Skeletal muscle tissue (tissue), 3 donors: ENCODE measurements at regions not wholly inside any gene's neighbourhood (a gene's known extent, or its start where the extent isn't known, plus 50 kb on each side); places are given as distances from the start of the nearest gene placed in this dataset.

Experiments used
- H3K27ac ChIP-seq: one replicate; pipeline ENCODE4 v1.7.0; 2013; ENCODE audit warnings: mild to moderate bottlenecking, low read depth, low read length, inconsistent platforms
- H3K27me3 ChIP-seq, 3 donors: one replicate each; pipeline ENCODE4 v1.7.0; 2013; ENCODE audit warnings: low read length in 3 of 3; ENCODE audit not compliant: control insufficient read depth in 3 of 3, insufficient read depth in 3 of 3
- H3K36me3 ChIP-seq, 3 donors: one replicate each; pipeline ENCODE4 v1.7.0; 2013; ENCODE audit warnings: low read length in 3 of 3; ENCODE audit not compliant: control insufficient read depth in 3 of 3, insufficient read depth in 3 of 3
- H3K4me1 ChIP-seq, 3 donors: one replicate each; pipeline ENCODE4 v1.7.0; 2013; ENCODE audit warnings: low read length in 3 of 3, mild to moderate bottlenecking in 3 of 3; ENCODE audit not compliant: control insufficient read depth in 3 of 3, insufficient read depth in 3 of 3
- H3K4me3 ChIP-seq, 3 donors: one replicate each; pipeline ENCODE4 v1.7.0; 2013; ENCODE audit warnings: low read length in 3 of 3
- H3K9ac ChIP-seq, 3 donors: one replicate each; pipeline ENCODE4 v1.7.0; 2013; ENCODE audit warnings: low read length in 3 of 3, mild to moderate bottlenecking in 3 of 3, moderate library complexity in 2 of 3, low read depth in 1 of 3
- H3K9me3 ChIP-seq, 3 donors: one replicate each; pipeline ENCODE4 v1.7.0; 2013; ENCODE audit warnings: low read length in 3 of 3; ENCODE audit not compliant: control insufficient read depth in 3 of 3
- donor health status: Osteomylitis.

- Histone ChIP-seq H3K36me3 (no peaks in the 10 kb centered on the region), H3K9ac (no peak overlapping the region), H3K4me1 (no peaks in the 10 kb centered on the region), H3K27me3 (no peaks in the 10 kb centered on the region), H3K4me3 (no peak overlapping the region), H3K9me3 (peaks cover 0 to under 1% (median 0%) of the 10 kb centered on the region in 3 donors), H3K27ac (no peak overlapping the region)
Measured at GRCh38 chr16:82530883-82531282, 95.9 kb upstream of the CDH13 start.

DNA sequence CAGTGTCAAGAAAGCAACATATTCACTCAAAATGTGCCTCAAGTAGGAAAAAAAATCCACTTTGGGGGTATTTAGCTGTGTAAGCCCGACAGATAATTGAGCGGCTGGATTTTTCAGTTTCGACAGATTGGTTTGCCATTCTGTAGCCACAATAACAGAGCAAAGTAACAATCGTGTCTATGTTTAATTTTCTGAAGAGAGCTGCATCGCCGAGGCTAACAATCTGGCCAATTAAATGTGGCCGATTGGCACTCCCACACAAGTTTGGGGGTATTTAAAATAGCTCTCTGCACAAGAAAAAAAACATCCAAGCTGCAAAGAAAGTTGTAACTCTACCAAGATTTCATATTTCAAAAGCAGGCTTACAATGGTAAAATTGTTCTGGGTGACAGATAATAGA lies 99.7 kb upstream of the CDH13 start:
- H3K4me1 ChIP-seq = no peaks in the 10 kb centered on the region
- H3K9ac ChIP-seq = no peak overlapping the region
- H3K27ac ChIP-seq = no peak overlapping the region
- H3K4me3 ChIP-seq = no peak overlapping the region
- no peaks in the 10 kb centered on the region for H3K36me3 ChIP-seq
- peaks cover 0 to 4% (median 0%) of the 10 kb centered on the region in 3 donors for H3K9me3 ChIP-seq
- H3K27me3 ChIP-seq = no peaks in the 10 kb centered on the region

DNA sequence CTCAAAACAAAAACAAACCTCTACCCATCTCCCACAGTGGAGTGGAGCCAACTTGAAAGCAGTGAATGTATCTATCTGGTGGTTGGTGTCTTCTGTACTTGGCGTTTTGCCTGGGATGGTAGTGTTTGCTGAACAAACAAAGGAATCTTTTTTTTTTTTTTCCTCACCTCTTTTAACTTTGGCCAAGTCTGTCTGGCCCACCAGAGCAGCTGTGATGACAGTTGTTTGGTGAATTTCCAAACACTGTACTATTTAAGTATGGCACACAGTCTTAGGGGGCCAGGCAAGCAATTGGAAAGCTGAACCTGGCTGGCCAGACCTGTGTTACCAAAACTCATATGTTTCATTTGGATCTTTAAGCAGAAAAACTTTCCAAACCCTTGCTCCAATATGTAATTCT lies 101.8 kb upstream of the CDH13 start:
- Histone ChIP-seq H3K4me1 (no peaks in the 10 kb centered on the region), H3K9me3 (peaks cover 0 to 4% (median 0%) of the 10 kb centered on the region in 3 donors), H3K9ac (no peak overlapping the region), H3K27me3 (no peaks in the 10 kb centered on the region), H3K27ac (no peak overlapping the region), H3K36me3 (no peaks in the 10 kb centered on the region), H3K4me3 (no peak overlapping the region)

DNA sequence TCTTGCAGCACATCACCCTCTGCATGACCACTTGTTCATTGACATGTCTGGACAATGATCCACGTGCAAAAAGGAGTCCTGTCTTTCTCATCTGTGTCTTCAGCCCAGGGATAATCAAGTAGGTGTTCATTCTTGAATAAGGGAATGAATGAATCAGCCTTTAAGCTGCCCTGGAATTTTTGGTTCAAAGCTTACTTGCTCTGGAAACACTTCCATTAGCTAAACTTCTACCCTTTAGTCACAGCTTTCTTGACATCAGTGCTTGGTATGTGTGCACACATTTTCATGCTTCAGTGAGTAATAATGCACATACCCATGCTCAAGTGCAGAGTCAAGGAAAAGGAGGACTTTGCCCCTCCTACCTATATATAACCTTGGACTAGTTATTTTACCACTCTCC lies 103.0 kb upstream of the CDH13 start:
- peaks cover 0 to 4% (median 0%) of the 10 kb centered on the region in 3 donors for H3K9me3 ChIP-seq
- no peaks in the 10 kb centered on the region for H3K4me1 ChIP-seq
- no peak overlapping the region for H3K27ac ChIP-seq
- no peak overlapping the region for H3K9ac ChIP-seq
- H3K36me3 ChIP-seq = no peaks in the 10 kb centered on the region
- no peak overlapping the region for H3K4me3 ChIP-seq
- H3K27me3 ChIP-seq = no peaks in the 10 kb centered on the region

- H3K4me3 ChIP-seq = no peak overlapping the region
- no peaks in the 10 kb centered on the region for H3K4me1 ChIP-seq
- no peak overlapping the region for H3K9ac ChIP-seq
- H3K27me3 ChIP-seq = no peaks in the 10 kb centered on the region
- H3K27ac ChIP-seq = no peak overlapping the region
- no peaks in the 10 kb centered on the region for H3K36me3 ChIP-seq
- H3K9me3 ChIP-seq = peaks cover 0 to 4% (median 0%) of the 10 kb centered on the region in 3 donors
Measured at GRCh38 chr16:82522026-82522425, 104.7 kb upstream of the CDH13 start.

DNA sequence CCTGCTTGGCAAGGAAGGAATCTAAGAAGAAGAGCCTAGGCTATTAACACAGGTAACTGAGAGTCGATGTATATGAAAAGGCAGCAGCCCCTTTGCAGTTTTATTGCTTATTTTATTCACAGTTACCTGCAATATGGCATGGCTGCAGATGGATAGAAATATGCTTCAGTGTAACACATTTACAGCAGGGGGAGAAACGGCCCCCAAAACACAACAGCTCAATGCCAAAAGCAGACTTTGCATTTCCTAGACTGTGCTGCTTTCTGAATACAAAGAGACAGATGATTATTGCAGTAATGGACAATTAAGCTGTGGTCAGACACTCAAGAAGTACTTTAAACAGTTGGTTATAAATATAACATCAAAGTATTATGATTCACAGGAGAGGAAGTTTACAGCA lies 108.0 kb upstream of the CDH13 start:
- Histone ChIP-seq H3K4me1 (no peaks in the 10 kb centered on the region), H3K4me3 (no peak overlapping the region), H3K36me3 (no peaks in the 10 kb centered on the region), H3K27ac (no peak overlapping the region), H3K9me3 (no peaks in the 10 kb centered on the region), H3K9ac (no peak overlapping the region), H3K27me3 (no peaks in the 10 kb centered on the region)

DNA sequence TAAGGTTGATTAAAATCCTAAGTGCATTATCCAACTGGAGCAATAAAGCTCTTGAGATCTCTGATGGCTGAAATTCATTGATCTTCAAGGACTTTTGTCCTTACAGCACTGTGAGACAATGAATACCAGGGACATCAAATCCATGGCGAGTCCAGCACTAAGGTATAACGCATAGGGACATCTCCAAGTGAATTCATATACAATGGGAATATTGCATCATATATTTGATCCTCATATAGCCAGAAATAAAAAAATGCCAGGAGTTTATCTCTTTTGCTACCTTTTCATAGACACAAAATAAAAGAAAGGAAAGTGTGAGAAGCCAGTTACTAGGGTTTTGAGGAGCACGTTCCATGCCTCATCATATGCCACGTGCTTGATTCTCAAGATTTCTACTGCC lies 112.5 kb upstream of the CDH13 start:
- Histone ChIP-seq H3K27me3 (no peaks in the 10 kb centered on the region), H3K9ac (no peak overlapping the region), H3K36me3 (no peaks in the 10 kb centered on the region), H3K4me3 (no peak overlapping the region), H3K4me1 (no peaks in the 10 kb centered on the region), H3K9me3 (peaks cover 0 to 2% (median 0%) of the 10 kb centered on the region in 3 donors), H3K27ac (no peak overlapping the region)

DNA sequence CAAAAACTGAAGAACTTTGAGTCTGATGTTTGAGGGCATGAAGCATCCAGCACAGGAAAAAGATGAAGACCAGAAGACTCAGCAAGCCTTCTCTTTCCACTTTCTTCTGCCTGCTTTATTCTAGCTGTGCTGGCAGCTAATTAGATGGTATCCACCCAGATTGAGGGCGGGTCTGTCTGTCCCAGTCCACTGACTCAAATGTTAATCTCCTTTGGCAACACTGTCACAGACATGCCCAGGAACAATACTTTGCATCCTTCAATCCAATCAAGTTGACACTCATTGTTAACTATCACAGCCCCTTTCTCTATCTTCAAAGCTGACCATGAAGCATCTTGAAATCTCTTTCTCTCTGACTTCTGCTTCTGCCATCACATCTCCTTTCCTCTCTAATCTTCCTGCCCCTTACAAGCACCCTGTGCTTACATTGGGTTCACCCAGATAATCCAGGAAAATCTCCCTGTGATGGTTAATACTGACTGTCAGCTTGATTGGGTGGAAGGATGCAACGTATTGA lies 115.9 kb upstream of the CDH13 start:
- Histone ChIP-seq H3K27ac (no peak overlapping the region), H3K4me1 (no peaks in the 10 kb centered on the region), H3K36me3 (no peaks in the 10 kb centered on the region), H3K9me3 (peaks cover 4 to 5% (median 5%) of the 10 kb centered on the region in 3 donors), H3K4me3 (no peak overlapping the region), H3K9ac (no peak overlapping the region), H3K27me3 (no peaks in the 10 kb centered on the region)

DNA sequence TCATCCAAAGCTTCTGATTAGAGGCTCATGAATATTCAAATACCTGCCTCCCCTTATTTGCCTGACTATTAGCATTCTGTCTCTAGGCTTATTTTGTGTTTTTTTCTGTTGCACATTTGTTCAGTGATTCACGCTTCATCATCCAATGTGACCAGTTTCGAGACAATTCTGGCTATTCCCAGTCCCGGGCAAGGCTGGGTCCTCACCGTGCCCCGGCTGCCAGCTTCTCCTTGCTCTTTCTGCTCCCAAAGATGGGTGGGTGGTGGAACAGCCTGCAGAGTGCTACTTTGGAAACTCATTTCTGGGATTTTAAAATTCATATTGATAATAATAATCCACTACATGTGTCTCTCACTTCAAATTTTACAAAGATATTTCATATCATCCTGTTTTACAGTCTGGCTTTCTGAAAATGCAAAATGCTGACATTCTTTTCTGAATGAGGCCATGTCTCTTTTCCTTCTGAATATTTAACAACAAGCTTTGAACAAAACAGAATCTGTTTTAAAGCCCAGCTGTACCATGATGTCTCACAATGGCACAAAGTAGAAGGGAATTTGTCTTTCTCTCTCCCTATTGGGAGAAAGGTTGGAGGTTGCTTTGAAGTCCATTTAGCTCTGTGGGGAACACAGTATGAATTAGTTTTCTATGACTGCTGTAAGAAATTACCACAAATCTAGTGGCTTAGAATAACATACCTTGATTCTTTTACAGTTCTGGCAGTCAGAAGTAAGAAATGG lies 116.9 kb upstream of the CDH13 start:
- Histone ChIP-seq H3K4me3 (no peak overlapping the region), H3K4me1 (no peaks in the 10 kb centered on the region), H3K9ac (no peak overlapping the region), H3K36me3 (no peaks in the 10 kb centered on the region), H3K27ac (no peak overlapping the region), H3K27me3 (no peaks in the 10 kb centered on the region), H3K9me3 (peaks cover 4 to 5% (median 5%) of the 10 kb centered on the region in 3 donors)

- no peak overlapping the region for H3K9ac ChIP-seq
- no peak overlapping the region for H3K27ac ChIP-seq
- no peaks in the 10 kb centered on the region for H3K27me3 ChIP-seq
- H3K36me3 ChIP-seq = no peaks in the 10 kb centered on the region
- no peak overlapping the region for H3K4me3 ChIP-seq
- H3K4me1 ChIP-seq = no peaks in the 10 kb centered on the region
- peaks cover 3 to 5% (median 4%) of the 10 kb centered on the region in 3 donors for H3K9me3 ChIP-seq
Measured at GRCh38 chr16:82506692-82507670, 119.8 kb upstream of the CDH13 start.
